Adrenal gland (tissue), 5 donors: ENCODE measurements at regions not wholly inside any gene's neighbourhood (a gene's known extent, or its start where the extent isn't known, plus 50 kb on each side); places are given as distances from the start of the nearest gene placed in this dataset.
"Not testable (repeated sequence)": the region's sequence is repeated elsewhere in the genome, so short reads cannot be mapped to it uniquely, and the experiment has no call there.

ENCODE experiments used
- POLR2A ChIP-seq, 2 donors: fragments of 450-650 bp; IDR thresholded peaks; one replicate each; pipeline ENCODE4 v1.6.1; 2017; ENCODE audit warnings: antibody characterized with exemption in 2 of 2, mild to moderate bottlenecking in 2 of 2, moderate library complexity in 1 of 2
- TF ChIP-seq, protein P1 (sequence below), 6 experiments: fragments of 450-650 bp in 4 of 6; fragments of 200-600 bp in 2 of 6; sonication (generic) in 1 of 6; IDR thresholded peaks; 1 replicate in 5 of 6; 2 replicates in 1 of 6; pipeline versions ENCODE4 v1.5.1 to v1.8.0; 2016 to 2021; ENCODE audit warnings: antibody characterized with exemption in 6 of 6, mild to moderate bottlenecking in 2 of 6, moderate library complexity in 1 of 6
- donor health status: DM: no; HTN: no; CAD: no.

DNA sequence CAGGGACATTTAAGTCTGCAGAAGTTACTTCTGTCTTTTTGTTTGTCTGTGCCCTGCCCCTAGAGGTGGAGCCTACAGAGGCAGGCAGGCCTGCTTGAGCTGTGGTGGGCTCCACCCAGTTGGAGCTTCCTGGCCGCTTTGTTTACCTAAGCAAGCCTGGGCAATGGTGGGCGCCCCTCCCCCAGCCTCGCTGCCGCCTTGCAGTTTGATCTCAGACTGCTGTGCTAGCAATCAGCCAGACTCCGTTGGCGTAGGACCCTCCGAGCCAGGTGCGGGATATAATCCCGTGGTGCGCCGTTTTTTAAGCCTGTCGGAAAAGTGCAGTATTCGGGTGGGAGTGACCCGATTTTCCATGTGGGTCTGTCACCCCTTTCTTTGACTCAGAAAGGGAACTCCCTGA lies 170.7 kb upstream of the KCND3 start:
- TF ChIP-seq POLR2A (IDR thresholded peaks at IDR 0.05), result not testable (repeated sequence)
- TF ChIP-seq, protein P1, sequence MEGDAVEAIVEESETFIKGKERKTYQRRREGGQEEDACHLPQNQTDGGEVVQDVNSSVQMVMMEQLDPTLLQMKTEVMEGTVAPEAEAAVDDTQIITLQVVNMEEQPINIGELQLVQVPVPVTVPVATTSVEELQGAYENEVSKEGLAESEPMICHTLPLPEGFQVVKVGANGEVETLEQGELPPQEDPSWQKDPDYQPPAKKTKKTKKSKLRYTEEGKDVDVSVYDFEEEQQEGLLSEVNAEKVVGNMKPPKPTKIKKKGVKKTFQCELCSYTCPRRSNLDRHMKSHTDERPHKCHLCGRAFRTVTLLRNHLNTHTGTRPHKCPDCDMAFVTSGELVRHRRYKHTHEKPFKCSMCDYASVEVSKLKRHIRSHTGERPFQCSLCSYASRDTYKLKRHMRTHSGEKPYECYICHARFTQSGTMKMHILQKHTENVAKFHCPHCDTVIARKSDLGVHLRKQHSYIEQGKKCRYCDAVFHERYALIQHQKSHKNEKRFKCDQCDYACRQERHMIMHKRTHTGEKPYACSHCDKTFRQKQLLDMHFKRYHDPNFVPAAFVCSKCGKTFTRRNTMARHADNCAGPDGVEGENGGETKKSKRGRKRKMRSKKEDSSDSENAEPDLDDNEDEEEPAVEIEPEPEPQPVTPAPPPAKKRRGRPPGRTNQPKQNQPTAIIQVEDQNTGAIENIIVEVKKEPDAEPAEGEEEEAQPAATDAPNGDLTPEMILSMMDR (IDR thresholded peaks at IDR 0.05), result not testable (repeated sequence)
